Endothelial cell of umbilical vein (primary cell): ENCODE measurements at regions not wholly inside any gene's neighbourhood (a gene's known extent, or its start where the extent isn't known, plus 50 kb on each side); places are given as distances from the start of the nearest gene placed in this dataset.

Experiments
- BruUV-seq: library from RNA; stranded (reverse); fragments of 400-500 nt; replicated peaks from 2 replicates; lab custom pipeline; 2021; lab: Mats Ljungman, UMichigan
- CTCF ChIA-PET: fragments of 300-600, 350-600 bp; sonication (Branson Sonifier 250); formaldehyde crosslinking; loops from one replicate; lab custom pipeline; 2021; ENCODE audit warnings: antibody characterized with exemption, inconsistent platforms; lab: Charles Lee
- POLR2A ChIA-PET: fragments of 300-600, 350-600 bp; sonication (Branson Sonifier 250); formaldehyde crosslinking; loops from one replicate; lab custom pipeline; 2021; ENCODE audit warnings: antibody characterized with exemption, inconsistent platforms; lab: Charles Lee
- DNase-seq: peaks from one replicate; pipeline ENCODE4 v3.0.0-alpha.2; 2011; ENCODE audit warnings: low read depth, low spot score
- FAIRE-seq: peaks from 2 replicates; lab custom pipeline; 2011; peaks lifted over from hg19 to GRCh38; lab: Jason Lieb, UNC
- H2AFZ ChIP-seq: 2 replicates; pipeline ENCODE4 v1.6.0; 2012; ENCODE audit warnings: low read depth, low read length, control low read depth, inconsistent platforms
- H3K27ac ChIP-seq: 2 replicates; pipeline ENCODE4 v1.5.1; 2011; ENCODE audit warnings: low read depth, mild to moderate bottlenecking, control low read depth, low read length, moderate library complexity; ENCODE audit not compliant: insufficient read depth
- H3K27me3 ChIP-seq, 2 experiments: 2 replicates each; pipeline versions ENCODE4 v1.6.0 to v1.6.1; 2011; ENCODE audit warnings: low read length in 2 of 2, mixed read lengths in 1 of 2; ENCODE audit not compliant: control insufficient read depth in 2 of 2, insufficient read depth in 2 of 2
- H3K36me3 ChIP-seq, 2 experiments: 2 replicates in 1 of 2; 3 replicates in 1 of 2; pipeline ENCODE4 v1.5.1; 2011; ENCODE audit warnings: low read length in 2 of 2, mild to moderate bottlenecking in 1 of 2, moderate library complexity in 1 of 2; ENCODE audit not compliant: control insufficient read depth in 2 of 2, insufficient read depth in 2 of 2; ENCODE audit errors: extremely low read depth in 1 of 2
- H3K4me1 ChIP-seq: 3 replicates; pipeline ENCODE4 v1.5.1; 2011; ENCODE audit warnings: mild to moderate bottlenecking, low read length; ENCODE audit not compliant: control insufficient read depth, insufficient read depth; ENCODE audit errors: extremely low read depth
- H3K4me2 ChIP-seq: 2 replicates; pipeline ENCODE4 v1.6.1; 2011; ENCODE audit warnings: low read length, control low read depth, mixed read lengths; ENCODE audit not compliant: insufficient read depth
- H3K4me3 ChIP-seq, 3 experiments: fragments of 200-600 bp in 1 of 3; sonication (generic), shearing (Covaris generic) in 1 of 3; replicated peaks in 1 of 3; 2 replicates each; pipeline ENCODE4 v1.5.1; 2011 to 2016; ENCODE audit warnings: control low read depth in 3 of 3, low read length in 3 of 3, mild to moderate bottlenecking in 2 of 3, inconsistent platforms in 1 of 3, low read depth in 1 of 3, moderate library complexity in 1 of 3; ENCODE audit not compliant: insufficient read depth in 1 of 3
- H3K79me2 ChIP-seq: 2 replicates; pipeline ENCODE4 v1.6.0; 2012; ENCODE audit warnings: low read length, inconsistent platforms; ENCODE audit not compliant: control insufficient read depth, insufficient read depth
- H3K9ac ChIP-seq: replicated peaks from 2 replicates; pipeline ENCODE3; 2011; ENCODE audit warnings: low read length, control low read depth; ENCODE audit not compliant: insufficient read depth; ENCODE audit errors: extremely low read depth
- H3K9me1 ChIP-seq: replicated peaks from 3 replicates; pipeline ENCODE4 v1.6.0; 2011; ENCODE audit warnings: mild to moderate bottlenecking, low read length; ENCODE audit not compliant: control insufficient read depth, insufficient read depth; ENCODE audit errors: extremely low read depth
- H3K9me3 ChIP-seq: replicated peaks from 2 replicates; pipeline ENCODE4 v1.5.1; 2012; ENCODE audit warnings: low read length, inconsistent platforms; ENCODE audit not compliant: control insufficient read depth, insufficient read depth
- H4K20me1 ChIP-seq: replicated peaks from 2 replicates; pipeline ENCODE3; 2011; ENCODE audit warnings: mild to moderate bottlenecking, low read length; ENCODE audit not compliant: control insufficient read depth, insufficient read depth; ENCODE audit errors: extremely low read depth
- CTCF ChIP-seq, 2 donors: IDR thresholded peaks; 1 replicate in 1 of 2; 2 replicates in 1 of 2; pipeline ENCODE4 v1.5.1; 2011; ENCODE audit warnings: low read length in 2 of 2, mild to moderate bottlenecking in 2 of 2, moderate library complexity in 2 of 2, control low read depth in 1 of 2, inconsistent platforms in 1 of 2, low read depth in 1 of 2; ENCODE audit not compliant: insufficient read depth in 1 of 2; ENCODE audit errors: extremely low read depth in 1 of 2
- EZH2 ChIP-seq: IDR thresholded peaks from 2 replicates; pipeline ENCODE4 v1.6.1; 2012; ENCODE audit warnings: borderline replicate concordance, low read depth, mild to moderate bottlenecking, moderate library complexity, low read length, inconsistent platforms; ENCODE audit not compliant: severe bottlenecking
- FOS ChIP-seq: IDR thresholded peaks from 2 replicates; pipeline ENCODE4 v1.6.1; 2011; ENCODE audit warnings: mild to moderate bottlenecking, low read length, moderate library complexity, borderline replicate concordance; ENCODE audit not compliant: insufficient read depth
- GATA2 ChIP-seq: IDR thresholded peaks from 2 replicates; pipeline ENCODE4 v1.7.0; 2011; ENCODE audit warnings: low read depth, mild to moderate bottlenecking, moderate library complexity, mixed read lengths, low read length; ENCODE audit not compliant: insufficient read length, insufficient read depth
- JUN ChIP-seq: IDR thresholded peaks from 2 replicates; pipeline ENCODE4 v1.6.1; 2011; ENCODE audit warnings: borderline replicate concordance, low read depth; ENCODE audit not compliant: insufficient read length, insufficient read depth
- MAX ChIP-seq: IDR thresholded peaks from 2 replicates; pipeline ENCODE4 v1.6.1; 2011; ENCODE audit not compliant: insufficient read depth, insufficient read length
- MYC ChIP-seq: IDR thresholded peaks from one replicate; pipeline ENCODE4 v1.6.1; 2011; ENCODE audit warnings: mild to moderate bottlenecking, low read depth, low read length
- POLR2A ChIP-seq: IDR thresholded peaks from 2 replicates; pipeline ENCODE4 v1.6.1; 2012; ENCODE audit warnings: low read depth, mild to moderate bottlenecking, control low read depth, low read length
- POLR2AphosphoS5 ChIP-seq: IDR thresholded peaks from 2 replicates; pipeline ENCODE4 v1.6.1; 2012; ENCODE audit warnings: low read depth, mild to moderate bottlenecking, control low read depth, low read length, moderate library complexity; ENCODE audit not compliant: insufficient read depth
- dilution Hi-C: fragments of 300-500 bp; cut with MboI; formaldehyde crosslinking; loops from one replicate; pipeline ENCODE4 v1.15.0; 2019; ENCODE audit warnings: low sequenced_read_pairs; ENCODE audit not compliant: extremely low pct_ligation_motif_present
- intact Hi-C: fragments of 100-400 bp; cut with micrococcal nuclease; formaldehyde crosslinking; loops from one replicate; pipeline ENCODE4 v1.10.0; 2022

- ChIA-PET POLR2A (no interaction called here), CTCF (interaction anchor here (1.0 to 1.3 kb wide), 2 partner anchors 53 to 54 kb away, joined by 3 read pairs; no protein-coding TSS in a partner anchor)
- Histone ChIP-seq H4K20me1 (no peaks in the 10 kb centered on the region), H3K4me1 (peaks cover 13% of the 10 kb centered on the region), H2AFZ (no peak overlapping the region), H3K27me3 (no peaks in the 10 kb centered on the region), H3K9me3 (no peaks in the 10 kb centered on the region), H3K4me3 (no peak overlapping the region), H3K9me1 (no peaks in the 10 kb centered on the region), H3K9ac (no peak overlapping the region), H3K4me2 (no peak overlapping the region), H3K79me2 (no peaks in the 10 kb centered on the region), H3K27ac (no peak overlapping the region), H3K36me3 (no peaks in the 10 kb centered on the region)
- dilution Hi-C loops (no loop called here), intact Hi-C loops (no loop called here)
- BruUV-seq: no TSS peak
- no peak for DNase-seq
- no peak for FAIRE-seq
- no peak for TF ChIP-seq EZH2
Measured at GRCh38 chr10:31644931-31645633, 283.5 kb downstream of the ARHGAP12 start.

- Histone ChIP-seq H3K36me3 (no peaks in the 10 kb centered on the region), H4K20me1 (no peaks in the 10 kb centered on the region), H3K9me3 (no peaks in the 10 kb centered on the region), H3K9me1 (no peaks in the 10 kb centered on the region), H3K4me3 (no peak overlapping the region), H3K4me1 (no peaks in the 10 kb centered on the region), H3K27ac (no peak overlapping the region), H3K4me2 (no peak overlapping the region), H2AFZ (no peak overlapping the region), H3K9ac (no peak overlapping the region), H3K79me2 (no peaks in the 10 kb centered on the region), H3K27me3 (no peaks in the 10 kb centered on the region)
- intact Hi-C loops: no loop called here
- ChIA-PET CTCF (no interaction called here), POLR2A (no interaction called here)
- no peak for FAIRE-seq
- no peak for DNase-seq
- BruUV-seq: no TSS peak
- TF ChIP-seq POLR2A (no peak), EZH2 (no peak), GATA2 (no peak), MAX (no peak), CTCF (IDR thresholded peaks at IDR 0.05; ENCODE audit: extremely low read depth in 1 of 2, insufficient read depth in 1 of 2, low read depth in 1 of 2, low read length in 2 of 2) (no peak), FOS (no peak), JUN (no peak), POLR2AphosphoS5 (no peak), MYC (no peak)
- dilution Hi-C loops: no loop called here
Measured at GRCh38 chr10:31642281-31642680, 286.4 kb downstream of the ARHGAP12 start.
